ENCODE measurements at regions not wholly inside any gene's neighbourhood (a gene's known extent, or its start where the extent isn't known, plus 50 kb on each side); places are given as distances from the start of the nearest gene placed in this dataset.

GRCh38 chr2:215598376-215598975 is 162.6 kb upstream of the FN1 start:
- TF ChIP-seq CTCF (IDR thresholded peaks at IDR 0.05; ENCODE audit: insufficient read depth, low read length) (no peak), POLR2AphosphoS5 (IDR thresholded peaks at IDR 0.05; ENCODE audit: low read depth) (no peak), GABPA (IDR thresholded peaks at IDR 0.05; ENCODE audit: low read depth) (no peak)
- TF ChIP-seq, protein P1, sequence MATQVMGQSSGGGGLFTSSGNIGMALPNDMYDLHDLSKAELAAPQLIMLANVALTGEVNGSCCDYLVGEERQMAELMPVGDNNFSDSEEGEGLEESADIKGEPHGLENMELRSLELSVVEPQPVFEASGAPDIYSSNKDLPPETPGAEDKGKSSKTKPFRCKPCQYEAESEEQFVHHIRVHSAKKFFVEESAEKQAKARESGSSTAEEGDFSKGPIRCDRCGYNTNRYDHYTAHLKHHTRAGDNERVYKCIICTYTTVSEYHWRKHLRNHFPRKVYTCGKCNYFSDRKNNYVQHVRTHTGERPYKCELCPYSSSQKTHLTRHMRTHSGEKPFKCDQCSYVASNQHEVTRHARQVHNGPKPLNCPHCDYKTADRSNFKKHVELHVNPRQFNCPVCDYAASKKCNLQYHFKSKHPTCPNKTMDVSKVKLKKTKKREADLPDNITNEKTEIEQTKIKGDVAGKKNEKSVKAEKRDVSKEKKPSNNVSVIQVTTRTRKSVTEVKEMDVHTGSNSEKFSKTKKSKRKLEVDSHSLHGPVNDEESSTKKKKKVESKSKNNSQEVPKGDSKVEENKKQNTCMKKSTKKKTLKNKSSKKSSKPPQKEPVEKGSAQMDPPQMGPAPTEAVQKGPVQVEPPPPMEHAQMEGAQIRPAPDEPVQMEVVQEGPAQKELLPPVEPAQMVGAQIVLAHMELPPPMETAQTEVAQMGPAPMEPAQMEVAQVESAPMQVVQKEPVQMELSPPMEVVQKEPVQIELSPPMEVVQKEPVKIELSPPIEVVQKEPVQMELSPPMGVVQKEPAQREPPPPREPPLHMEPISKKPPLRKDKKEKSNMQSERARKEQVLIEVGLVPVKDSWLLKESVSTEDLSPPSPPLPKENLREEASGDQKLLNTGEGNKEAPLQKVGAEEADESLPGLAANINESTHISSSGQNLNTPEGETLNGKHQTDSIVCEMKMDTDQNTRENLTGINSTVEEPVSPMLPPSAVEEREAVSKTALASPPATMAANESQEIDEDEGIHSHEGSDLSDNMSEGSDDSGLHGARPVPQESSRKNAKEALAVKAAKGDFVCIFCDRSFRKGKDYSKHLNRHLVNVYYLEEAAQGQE (IDR thresholded peaks at IDR 0.05; ENCODE audit: insufficient replicate concordance, low read depth), result no peak

Data from HL-60 (cell line).